GM20431 (cell line): ENCODE measurements at regions not wholly inside any gene's neighbourhood (a gene's known extent, or its start where the extent isn't known, plus 50 kb on each side); places are given as distances from the start of the nearest gene placed in this dataset.

Source experiments
- in situ Hi-C: fragments of 300-500 bp; cut with MseI, MboI; formaldehyde crosslinking; loops from one replicate; pipeline ENCODE4 v1.15.0; 2020; ENCODE audit warnings: low sequenced_read_pairs; ENCODE audit not compliant: unreplicated experiment

DNA sequence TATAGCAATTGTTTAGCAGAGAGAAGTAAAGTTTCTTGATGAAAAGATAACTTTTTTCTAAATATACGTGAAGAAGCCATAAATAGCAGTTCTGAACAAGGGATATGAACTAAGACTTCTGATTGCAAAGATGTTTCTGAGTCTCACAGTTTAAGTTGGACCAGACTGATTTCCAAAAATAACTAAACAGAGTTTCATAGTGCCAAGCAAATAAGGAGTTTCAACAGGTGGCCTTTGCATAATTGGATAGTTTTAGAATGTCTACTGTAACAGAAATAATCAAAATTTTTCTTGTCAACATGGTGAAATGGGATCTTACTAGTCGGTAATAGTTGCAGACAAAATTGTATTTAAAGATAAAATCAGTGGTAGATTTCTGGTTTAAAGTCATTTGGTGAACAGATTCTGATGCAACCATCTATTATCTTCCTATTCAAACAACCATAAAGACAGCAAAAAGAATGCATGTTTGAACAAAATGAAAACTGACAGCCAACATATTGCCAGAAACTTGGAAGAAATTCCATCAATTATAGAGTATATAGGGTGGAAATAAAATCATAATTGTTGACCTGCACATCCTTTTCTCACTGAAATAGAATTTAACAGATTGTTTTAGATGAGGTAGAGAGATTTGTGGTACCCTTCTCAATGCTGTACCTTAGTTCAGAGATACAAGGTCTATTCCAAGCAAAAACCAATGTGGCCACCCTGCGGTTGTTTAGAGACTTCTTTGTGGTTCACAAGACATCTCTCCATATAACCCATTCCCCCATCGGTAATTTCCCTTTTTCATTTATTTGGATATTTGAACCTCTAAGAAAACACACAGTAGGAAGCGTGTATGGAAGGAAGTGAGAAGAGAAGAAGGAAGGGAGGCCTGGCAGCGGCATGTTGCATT is 275.3 kb downstream of the COG6 start:
- in situ Hi-C loops = loop anchor here (25.0 kb wide), 2 partner anchors 243 to 757 kb away; no protein-coding TSS in a partner anchor

DNA sequence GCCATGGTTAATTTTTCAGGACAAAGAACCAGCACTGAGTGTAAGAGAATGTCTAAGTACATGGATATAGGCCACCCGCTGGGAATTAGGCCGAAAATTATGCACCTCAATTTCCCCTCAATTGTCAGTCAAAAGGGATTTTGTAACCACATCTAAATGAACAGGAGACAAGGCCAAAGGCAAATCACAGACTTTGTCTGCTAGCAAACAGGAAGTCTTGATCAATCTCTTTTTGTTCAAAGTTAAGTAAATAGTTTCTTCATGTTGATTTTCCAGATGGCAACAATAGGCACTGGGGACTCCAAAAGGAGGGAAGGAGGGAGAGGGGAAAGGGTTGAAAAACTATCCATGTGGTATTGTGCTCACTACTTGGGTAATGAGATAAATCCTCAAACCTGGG is 276.0 kb downstream of the COG6 start:
- in situ Hi-C loops = loop anchor here (25.0 kb wide), 2 partner anchors 244 to 756 kb away; no protein-coding TSS in a partner anchor

DNA sequence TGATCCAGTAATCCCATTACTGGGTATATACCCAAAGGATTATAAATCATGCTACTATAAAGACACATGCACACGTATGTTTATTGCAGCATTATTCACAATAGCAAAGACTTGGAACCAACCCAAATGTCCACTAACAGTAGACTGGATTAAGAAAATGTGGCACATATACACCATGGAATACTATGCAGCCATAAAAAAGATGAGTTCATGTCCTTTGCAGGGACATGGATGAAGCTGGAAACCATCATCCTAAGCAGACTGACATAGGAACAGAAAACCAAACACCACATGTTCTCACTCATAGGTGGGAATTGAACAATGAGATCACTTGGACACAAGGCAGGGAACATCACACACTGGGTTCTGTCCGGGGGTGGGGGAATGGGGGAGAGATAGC is 277.1 kb downstream of the COG6 start:
- in situ Hi-C loops = loop anchor here (25.0 kb wide), 2 partner anchors 245 to 755 kb away; no protein-coding TSS in a partner anchor

DNA sequence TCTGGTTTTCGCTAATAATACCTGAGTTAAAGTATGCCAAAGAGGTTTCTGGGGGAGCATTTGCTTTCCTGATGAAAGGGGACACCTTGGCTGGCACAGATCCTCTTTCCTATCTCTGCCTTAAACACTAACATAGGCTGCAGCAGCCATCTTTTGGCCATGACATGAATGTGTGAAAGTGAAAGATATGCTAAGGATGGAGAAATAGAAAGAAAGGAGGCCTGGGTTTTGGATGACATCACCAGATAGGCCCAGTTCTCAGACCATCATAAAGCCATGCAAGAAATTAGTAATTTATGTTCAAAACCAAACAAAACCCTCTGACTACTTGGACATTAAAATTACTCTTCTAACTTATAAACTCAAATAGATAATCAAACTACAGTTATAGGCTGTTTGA is 279.7 kb downstream of the COG6 start:
- in situ Hi-C loops = loop anchor here (25.0 kb wide), 2 partner anchors 248 to 752 kb away; no protein-coding TSS in a partner anchor

DNA sequence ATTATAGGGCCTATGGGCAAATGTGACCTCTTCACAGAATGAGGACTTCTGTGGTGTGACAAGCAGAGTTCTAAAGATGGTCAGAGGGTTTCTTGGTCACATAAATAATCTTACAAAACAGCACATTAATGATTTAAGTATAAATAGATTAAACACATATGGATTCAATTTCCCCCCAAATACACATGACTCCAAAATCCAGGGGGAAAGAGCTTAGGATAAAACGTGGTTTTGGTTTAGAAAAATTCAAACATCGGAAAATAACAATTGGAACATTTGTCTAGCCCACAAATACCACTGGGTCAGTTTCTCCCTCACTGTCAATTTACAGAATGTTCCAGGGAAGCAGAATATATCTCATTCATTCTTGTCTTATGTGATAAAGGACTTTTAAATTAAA is 283.1 kb downstream of the COG6 start:
- in situ Hi-C loops = loop anchor here (25.0 kb wide), 2 partner anchors 251 to 749 kb away; no protein-coding TSS in a partner anchor

DNA sequence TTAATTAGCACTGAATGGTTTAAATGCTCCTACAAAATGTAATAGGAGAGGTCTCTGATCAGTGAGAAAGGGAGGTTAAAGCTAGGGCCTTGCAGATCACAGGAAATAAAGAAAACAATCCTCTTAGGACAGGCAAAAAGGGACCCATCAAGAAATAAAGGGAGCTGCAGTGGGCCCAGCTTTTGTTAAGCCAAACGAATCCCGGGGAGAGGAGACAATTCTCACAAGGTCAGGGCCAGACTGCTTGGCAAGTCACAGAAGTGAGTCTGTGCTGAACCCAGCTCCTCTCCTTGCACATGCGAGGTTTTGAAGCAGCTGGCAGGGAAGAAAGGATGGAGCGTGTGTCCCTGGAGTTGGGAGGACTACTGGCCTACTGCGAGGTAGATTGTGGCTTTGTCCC is 285.8 kb downstream of the COG6 start:
- in situ Hi-C loops = loop anchor here (25.0 kb wide), 2 partner anchors 254 to 746 kb away; no protein-coding TSS in a partner anchor

DNA sequence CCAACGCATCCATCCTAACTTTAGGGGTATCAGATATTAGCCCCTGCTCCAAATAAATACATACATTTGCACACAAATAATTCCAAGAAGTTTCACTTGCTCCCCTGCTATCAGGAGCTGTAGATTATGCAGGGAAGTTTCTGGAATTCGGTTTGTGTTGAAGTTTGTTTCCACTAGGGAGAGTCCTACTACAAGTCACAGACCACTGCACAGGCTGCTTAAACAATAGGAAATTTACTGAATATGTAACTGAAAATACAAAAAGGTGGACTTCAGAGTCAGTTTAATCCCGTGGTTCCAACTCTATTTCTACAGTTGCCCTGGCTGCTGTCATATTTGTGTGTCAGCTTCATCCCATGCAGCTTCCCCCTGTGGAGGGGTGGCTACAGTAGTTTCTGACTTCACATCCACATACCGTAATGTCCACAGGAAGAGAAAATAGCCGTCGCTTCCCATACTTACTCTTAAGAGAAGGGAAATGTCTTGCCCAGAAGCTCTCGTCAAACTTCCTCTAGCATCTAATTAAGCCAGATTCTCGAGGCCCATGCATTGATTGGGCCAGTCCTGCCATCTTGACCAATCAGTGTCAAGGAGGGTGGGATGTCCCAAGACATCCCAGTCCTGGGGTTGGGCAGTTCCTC is 286.6 kb downstream of the COG6 start:
- in situ Hi-C loops = loop anchor here (25.0 kb wide), 2 partner anchors 255 to 745 kb away; no protein-coding TSS in a partner anchor

DNA sequence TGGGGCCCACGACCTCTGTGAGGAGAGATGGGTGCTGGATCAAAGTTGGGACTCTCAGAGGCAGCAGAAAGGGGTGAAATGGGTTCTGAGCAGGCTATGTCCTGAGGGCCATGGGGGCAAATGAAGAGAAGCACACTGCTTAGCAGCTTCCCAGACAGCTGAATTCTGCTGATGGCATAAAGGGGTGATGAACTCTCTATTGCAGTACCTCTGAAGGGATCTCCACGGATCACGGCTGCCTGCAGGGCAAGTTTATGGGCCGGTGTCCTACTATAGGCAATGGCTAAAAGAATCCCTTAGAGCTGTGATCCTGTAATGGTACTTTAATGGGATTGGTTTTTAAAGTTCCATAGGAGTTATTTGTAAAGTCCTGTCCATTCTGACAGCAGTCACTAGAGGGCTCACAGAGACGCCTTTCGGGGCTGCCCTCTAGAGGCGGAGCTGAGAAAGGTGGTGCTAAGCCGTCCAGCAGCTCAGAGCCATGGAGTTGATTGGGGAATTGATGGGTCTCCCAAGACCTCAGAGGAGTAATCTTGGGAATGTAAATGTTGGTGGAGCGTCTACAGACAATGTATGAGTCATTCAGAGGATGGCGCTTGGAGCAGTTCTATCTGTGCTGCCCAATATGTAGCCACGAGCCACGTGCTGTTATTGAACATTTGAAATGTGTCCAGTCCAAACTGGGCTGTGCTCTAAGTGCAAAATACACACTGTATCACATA is 287.3 kb downstream of the COG6 start:
- in situ Hi-C loops = loop anchor here (25.0 kb wide), 2 partner anchors 255 to 745 kb away; no protein-coding TSS in a partner anchor

DNA sequence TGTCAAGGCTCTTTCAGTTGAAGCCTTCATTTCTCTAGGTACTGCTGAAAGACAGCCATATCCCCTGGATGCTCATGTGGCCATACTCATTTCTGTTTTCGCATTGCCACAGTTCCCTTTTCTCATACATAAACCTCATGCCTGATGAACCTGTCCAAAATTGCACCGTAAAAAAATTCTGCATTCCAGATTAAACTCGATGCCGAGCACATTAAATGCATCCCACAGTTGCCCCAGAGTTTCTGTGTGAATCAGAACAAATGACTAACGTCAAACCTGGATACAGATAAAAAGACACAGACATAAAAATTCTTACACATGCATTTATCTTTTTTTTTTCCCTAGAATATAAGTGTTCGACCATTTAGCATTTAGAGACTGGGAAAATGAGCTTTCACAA is 288.2 kb downstream of the COG6 start:
- in situ Hi-C loops = loop anchor here (25.0 kb wide), 2 partner anchors 256 to 744 kb away; no protein-coding TSS in a partner anchor

DNA sequence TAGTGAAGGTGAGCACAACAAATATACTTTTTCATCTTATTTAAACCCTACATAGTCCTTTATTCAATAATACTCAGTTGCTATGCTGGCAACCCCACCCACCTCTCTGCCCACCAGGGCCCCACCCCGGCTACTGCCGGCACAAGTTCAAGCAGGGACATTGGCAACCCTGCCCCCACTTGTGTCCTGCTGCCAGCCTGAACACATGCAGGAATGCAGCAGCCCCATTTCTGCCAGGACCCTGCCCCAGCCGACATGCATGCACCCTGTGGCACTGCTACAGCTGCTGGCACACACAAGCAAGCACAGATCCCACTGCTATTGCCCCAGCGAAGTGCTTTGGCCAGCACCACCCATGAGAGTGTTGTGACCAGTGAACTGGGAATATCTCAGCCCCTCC is 289.8 kb downstream of the COG6 start:
- in situ Hi-C loops = loop anchor here (25.0 kb wide), 2 partner anchors 258 to 742 kb away; no protein-coding TSS in a partner anchor

DNA sequence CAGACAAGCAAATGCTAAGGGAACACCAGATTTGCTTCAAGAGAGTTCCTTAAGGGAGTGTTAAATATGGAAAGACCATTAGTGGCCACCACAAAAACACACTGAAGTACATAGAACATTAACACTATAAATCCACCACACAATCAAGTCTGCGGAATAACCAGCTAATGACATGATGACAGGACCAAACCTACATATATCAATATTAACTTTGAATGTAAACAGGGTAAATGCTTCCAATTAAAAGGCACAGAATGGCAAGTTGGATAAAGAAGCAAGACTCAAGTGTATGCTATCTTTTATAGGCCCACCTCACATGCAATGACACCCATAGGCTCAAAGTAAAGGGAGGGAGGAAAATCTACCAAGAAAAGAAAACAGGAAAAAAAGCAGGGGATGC is 291.3 kb downstream of the COG6 start:
- in situ Hi-C loops = loop anchor here (25.0 kb wide), 2 partner anchors 259 to 741 kb away; no protein-coding TSS in a partner anchor

DNA sequence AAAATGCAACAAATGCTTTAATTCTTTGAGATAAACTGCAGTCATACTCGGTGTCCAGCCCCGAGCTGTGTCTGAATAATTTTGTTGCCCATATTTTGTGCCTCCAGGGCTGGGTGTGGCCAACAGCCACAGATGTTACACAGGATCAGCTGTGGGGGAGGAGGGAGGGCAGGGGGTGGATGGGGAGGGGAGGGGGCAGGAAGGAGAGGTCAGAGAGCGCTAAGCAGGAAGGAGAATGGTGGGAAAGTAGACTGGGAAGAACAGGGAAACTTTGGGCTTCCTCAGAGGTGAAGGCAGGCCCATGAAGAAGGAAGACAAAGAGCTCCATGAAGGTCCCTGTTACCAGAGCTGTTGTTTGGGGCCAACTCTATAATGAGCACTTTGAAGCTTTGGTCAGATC is 295.8 kb downstream of the COG6 start:
- in situ Hi-C loops = no loop called here

DNA sequence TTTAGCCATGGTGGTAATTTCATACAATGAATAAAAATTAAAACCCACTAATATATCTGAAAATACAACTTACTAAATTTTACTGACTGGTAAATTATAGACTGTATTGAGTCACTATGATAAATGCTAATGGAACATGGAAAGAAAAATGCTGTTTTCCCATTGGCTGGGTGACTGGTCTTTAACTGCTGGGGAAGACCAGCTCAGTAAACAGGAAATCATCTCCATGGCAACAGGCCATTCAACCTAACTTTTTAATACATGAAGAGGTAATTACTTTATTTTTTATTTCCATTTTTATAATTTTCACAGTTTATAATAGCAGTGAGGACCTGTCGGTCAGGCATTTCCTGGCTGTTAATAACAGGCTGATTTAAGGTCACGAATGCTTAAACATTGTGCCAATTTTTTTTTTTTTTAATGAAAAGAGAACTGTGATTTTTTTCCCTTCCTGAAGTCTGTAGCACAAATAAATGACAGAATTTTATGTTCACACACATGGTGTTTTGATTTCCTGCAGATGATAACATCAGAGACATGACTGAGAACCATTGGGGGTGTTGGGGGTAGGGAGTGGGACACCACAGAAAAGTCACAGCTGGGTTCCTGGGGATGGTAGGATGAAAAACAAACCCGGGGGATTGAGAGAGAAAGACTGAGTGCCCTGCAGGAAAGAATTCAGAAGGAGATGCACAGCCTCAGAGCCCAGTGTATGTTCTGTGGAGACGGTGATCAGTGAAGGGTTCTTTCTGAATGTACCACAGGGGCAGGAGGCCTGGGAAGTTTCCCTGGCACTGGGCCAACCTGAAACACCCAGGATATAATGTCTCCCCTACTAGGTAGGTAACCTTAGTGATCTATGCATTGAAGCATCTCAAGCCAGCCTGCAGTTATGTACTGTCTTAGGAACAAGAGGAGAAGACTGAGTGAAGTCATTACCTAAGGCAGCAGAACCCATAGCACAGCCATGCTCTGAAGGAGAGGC is 297.1 kb downstream of the COG6 start:
- in situ Hi-C loops = no loop called here

DNA sequence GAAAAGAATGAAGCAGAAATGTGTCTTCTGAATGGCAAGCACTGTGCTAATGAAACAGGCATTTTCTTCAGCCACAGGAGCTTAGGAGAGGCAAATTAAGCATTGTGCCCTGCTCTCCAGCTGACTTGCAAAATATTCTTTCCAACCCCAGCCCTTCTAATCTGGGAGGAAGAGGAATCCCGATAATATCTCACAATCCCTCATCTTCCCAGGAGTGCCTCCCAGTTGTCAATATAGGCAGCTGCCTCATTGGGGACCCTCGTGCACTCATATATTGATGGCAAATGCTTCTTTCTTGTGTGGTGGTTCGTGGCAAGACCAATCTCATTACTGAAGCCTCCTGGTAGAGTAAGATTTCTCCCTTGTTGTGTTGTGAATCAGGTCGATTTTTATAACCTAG is 299.0 kb downstream of the COG6 start:
- in situ Hi-C loops = no loop called here

DNA sequence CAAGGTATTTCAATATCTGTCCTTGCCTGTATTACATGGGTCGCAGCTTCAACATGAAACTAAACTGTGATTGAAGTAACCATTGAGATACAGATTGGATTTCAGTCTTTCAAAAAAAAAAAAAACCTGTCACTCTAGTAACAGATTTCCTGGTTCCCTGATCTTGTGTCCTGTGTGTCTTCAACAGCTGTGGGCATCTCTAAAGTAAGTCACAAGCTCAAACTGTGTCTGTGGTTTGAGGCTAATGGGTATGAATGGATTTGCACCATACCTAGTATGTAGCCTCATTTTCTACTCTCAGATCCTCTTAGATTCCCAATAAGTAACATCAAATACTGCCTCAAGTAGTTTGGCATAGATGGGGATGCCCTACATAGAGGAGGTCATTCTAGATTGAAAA is 300.1 kb downstream of the COG6 start:
- in situ Hi-C loops = no loop called here

DNA sequence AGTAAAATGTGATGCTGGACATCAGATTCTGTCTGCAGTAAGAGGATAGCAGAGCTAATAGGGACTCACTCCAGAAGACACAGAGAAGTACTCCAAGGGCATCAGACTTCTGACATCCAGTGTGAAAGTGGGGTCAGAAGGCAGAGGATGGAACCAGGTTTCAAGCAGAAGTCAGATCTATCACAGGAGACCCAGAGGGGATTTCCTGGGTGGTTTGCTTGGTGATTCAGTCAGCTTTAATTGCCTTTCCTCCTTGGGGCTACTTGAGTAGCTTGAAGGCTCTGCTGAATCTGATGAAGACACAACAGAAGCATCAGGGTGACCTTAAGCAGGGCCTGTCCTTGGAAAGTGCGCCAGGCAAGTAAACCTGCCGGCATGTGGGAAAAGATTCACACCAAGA is 300.6 kb downstream of the COG6 start:
- in situ Hi-C loops = no loop called here

DNA sequence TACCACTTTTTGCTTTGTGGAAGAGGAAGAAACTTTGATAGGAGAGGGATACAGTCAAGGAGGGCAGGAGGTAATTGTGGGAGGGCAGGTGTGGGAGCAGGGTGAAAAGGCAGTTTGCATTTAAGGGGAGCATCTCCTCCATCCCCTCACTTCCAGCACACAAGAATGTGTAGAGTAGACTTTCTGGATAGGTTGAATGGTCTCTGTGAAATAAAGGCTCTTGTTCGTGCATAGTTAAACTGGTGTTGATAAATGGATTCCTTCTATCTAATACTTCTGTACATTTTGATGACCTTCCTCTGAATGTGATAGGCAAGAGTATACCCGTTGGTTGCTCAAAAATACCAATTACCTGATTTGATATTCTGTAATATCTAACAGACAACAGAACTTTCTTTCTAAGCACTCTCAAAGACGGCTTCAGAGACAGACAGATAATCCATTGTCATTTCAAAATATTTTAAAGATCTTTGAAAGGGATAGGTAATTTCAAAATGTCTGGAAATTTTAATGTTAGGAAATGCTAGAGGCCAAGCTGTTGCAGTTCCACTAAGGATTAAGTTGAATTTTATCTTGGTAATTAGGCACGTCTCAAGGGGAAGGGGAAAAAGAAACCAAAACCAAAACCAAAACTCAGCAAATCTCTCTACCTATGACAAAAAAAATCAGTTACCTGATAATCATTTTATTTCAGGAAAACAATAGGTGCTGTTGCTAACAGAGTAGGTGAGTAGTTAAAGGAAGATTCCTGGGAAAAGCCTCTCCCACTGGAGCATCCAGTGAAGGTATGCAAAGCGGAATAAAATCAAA is 302.6 kb downstream of the COG6 start:
- in situ Hi-C loops = no loop called here

DNA sequence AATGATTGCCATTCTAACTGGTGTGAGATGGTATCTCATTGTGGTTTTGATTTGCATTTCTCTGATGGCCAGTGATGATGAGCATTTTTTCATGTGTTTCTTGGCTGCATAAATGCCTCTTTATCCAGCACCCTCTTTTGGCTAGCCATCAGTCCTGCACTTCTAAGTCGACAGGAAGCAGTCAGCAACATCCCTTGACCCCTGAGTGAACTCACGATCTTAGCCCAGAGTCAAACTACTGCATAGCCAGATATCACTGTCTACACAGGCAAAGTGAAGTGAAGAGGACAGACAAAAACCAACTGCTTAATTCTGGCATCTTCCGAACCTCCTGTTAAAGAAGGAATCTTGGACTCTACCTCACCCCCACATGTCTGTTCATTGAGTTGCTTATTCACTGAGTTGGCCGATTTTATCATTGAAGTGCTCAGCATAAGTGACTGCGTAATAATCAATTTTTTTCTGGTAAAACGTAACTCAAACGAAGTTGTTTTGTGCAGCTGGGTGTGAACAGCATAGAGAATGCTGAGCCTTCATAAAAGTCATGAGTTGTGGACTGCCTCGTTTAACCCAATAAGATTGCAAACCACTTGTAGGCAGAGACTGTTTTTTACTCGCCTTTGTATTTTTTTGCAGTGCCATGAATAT is 304.2 kb downstream of the COG6 start:
- in situ Hi-C loops = no loop called here
